ENCODE measurements at regions not wholly inside any gene's neighbourhood (a gene's known extent, or its start where the extent isn't known, plus 50 kb on each side); places are given as distances from the start of the nearest gene placed in this dataset.

GRCh38 chr3:162776148-162776547 lies 1279.5 kb downstream of the OTOL1 start:
- no peak for TF ChIP-seq RAD21 (IDR thresholded peaks at IDR 0.05; ENCODE audit: low read depth)
- no peak for TF ChIP-seq REST (IDR thresholded peaks at IDR 0.05; ENCODE audit: low read depth)
- no peak for TF ChIP-seq TCF12 (IDR thresholded peaks at IDR 0.05; ENCODE audit: low read depth)
- no peak for TF ChIP-seq CREB1 (IDR thresholded peaks at IDR 0.05; ENCODE audit: low read depth)
- TF ChIP-seq FOXM1 (IDR thresholded peaks at IDR 0.05; ENCODE audit: borderline replicate concordance, low read depth), result no peak
- no peak for TF ChIP-seq EP300 (IDR thresholded peaks at IDR 0.05; ENCODE audit: borderline replicate concordance)
- TF ChIP-seq YY1 (IDR thresholded peaks at IDR 0.05; ENCODE audit: low read depth), result no peak
- no peak for TF ChIP-seq TAF1 (IDR thresholded peaks at IDR 0.05; ENCODE audit: low read depth)
- no peak for TF ChIP-seq MAX (IDR thresholded peaks at IDR 0.05)
- no peak for TF ChIP-seq ZBTB7A (IDR thresholded peaks at IDR 0.05; ENCODE audit: low read depth)
- TF ChIP-seq NFIC (IDR thresholded peaks at IDR 0.05), result no peak
- TF ChIP-seq EGR1 (IDR thresholded peaks at IDR 0.05), result no peak
- no peak; the same call in 1 of the 2 replicates for TF ChIP-seq CEBPB (IDR thresholded peaks at IDR 0.05)
- TF ChIP-seq TEAD4 (IDR thresholded peaks at IDR 0.05), result no peak
